ENCODE measurements at regions not wholly inside any gene's neighbourhood (a gene's known extent, or its start where the extent isn't known, plus 50 kb on each side); places are given as distances from the start of the nearest gene placed in this dataset.

DNA sequence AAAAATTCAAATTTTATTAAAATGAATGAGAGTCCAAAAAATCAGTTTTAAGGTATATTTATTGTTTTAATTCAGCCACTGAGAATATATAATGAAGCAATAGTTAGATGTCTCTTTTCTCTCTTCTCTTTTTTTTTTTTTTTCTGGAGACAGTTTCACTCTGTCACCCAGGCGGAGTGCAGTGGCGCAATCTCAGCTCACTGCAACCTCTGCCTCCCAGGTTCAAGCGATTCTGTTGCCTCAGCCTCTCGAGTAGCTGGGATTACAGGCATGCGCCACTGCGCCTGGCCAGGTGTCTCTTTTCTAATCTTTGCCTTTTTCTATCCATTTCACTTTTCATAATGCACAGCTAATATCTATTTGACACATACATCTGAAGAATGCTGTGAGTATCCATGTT lies 307.1 kb upstream of the RGS6 start:
- ATAC-seq = no peak
- Histone ChIP-seq H3K36me3 (no peaks in the 10 kb centered on the region), H3K27me3 (no peaks in the 10 kb centered on the region), H3K9me3 (no peaks in the 10 kb centered on the region), H3K4me3 (no peak overlapping the region), H3K27ac (no peak overlapping the region), H3K4me1 (no peaks in the 10 kb centered on the region)
- TF ChIP-seq POLR2A (IDR thresholded peaks at IDR 0.05) = no peak
- no peak for TF ChIP-seq CTCF (IDR thresholded peaks at IDR 0.05 in 4 of 5, conservative IDR thresholded peaks at IDR 0.05 in 1 of 5)
- intact Hi-C loops (cut with DNase I; ENCODE audit: low total_unique reads) (no loop called here), in situ Hi-C loops (cut with MboI; ENCODE audit: low sequenced_read_pairs in 4 of 4) (no loop called here)
- no peak for DNase-seq

- Histone ChIP-seq H3K4me1 (no peaks in the 10 kb centered on the region), H3K27me3 (no peaks in the 10 kb centered on the region), H3K36me3 (no peaks in the 10 kb centered on the region), H3K27ac (no peak overlapping the region), H3K9me3 (no peaks in the 10 kb centered on the region), H3K4me3 (no peak overlapping the region)
- ATAC-seq = no peak
- TF ChIP-seq POLR2A (IDR thresholded peaks at IDR 0.05) (no peak), CTCF (IDR thresholded peaks at IDR 0.05 in 4 of 5, conservative IDR thresholded peaks at IDR 0.05 in 1 of 5) (no peak)
- in situ Hi-C loops (cut with MboI; ENCODE audit: low sequenced_read_pairs in 4 of 4) = no loop called here
- intact Hi-C loops (cut with DNase I; ENCODE audit: low total_unique reads) = no loop called here
- no peak for DNase-seq
Measured at GRCh38 chr14:71625891-71626701, 306.1 kb upstream of the RGS6 start.

DNA sequence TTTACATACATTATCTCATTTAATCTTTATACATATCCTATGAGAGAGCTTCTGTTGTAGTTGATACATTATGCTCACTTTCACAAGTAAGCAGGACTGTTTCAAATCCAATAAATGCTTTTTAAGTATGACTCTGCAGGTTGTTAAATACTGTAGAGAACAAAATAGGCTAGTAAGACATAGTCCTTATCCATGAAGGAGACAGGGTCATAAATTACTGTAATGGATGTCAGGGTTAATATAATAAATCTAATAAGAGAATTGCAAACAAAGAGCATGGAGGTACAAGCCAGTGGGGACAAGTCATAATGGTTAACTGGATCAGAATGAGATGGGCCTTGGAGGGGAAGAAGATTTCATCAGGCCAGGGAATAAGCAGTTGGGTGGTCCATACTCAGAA lies 303.8 kb upstream of the RGS6 start:
- no peak for ATAC-seq
- Histone ChIP-seq H3K4me3 (no peak overlapping the region), H3K27ac (no peak overlapping the region), H3K27me3 (no peaks in the 10 kb centered on the region), H3K4me1 (no peaks in the 10 kb centered on the region), H3K9me3 (no peaks in the 10 kb centered on the region), H3K36me3 (no peaks in the 10 kb centered on the region)
- in situ Hi-C loops (cut with MboI; ENCODE audit: low sequenced_read_pairs in 4 of 4) (no loop called here), intact Hi-C loops (cut with DNase I; ENCODE audit: low total_unique reads) (no loop called here)
- TF ChIP-seq CTCF (IDR thresholded peaks at IDR 0.05 in 4 of 5, conservative IDR thresholded peaks at IDR 0.05 in 1 of 5) = no peak
- no peak for TF ChIP-seq POLR2A (IDR thresholded peaks at IDR 0.05)
- no peak for DNase-seq

DNA sequence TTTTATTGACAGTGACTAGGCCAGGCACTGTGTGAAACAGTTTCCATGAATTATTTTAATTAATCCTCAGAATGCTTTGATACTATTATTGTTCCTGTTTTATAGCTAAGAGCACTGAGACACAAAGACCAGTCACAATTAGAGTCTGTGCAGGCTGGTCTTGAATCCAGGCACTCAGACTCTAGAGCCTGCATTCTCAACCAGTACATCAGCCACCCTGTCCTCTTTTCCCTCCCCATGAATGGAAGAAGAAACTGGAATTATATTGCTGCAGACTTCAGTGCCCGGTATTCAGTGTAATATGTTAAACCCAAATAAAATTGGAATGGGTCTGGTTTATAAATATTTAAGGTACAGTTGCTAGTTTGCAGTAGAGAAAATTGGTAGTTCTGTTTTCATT lies 303.0 kb upstream of the RGS6 start:
- DNase-seq = no peak
- in situ Hi-C loops (cut with MboI; ENCODE audit: low sequenced_read_pairs in 4 of 4) (no loop called here), intact Hi-C loops (cut with DNase I; ENCODE audit: low total_unique reads) (no loop called here)
- no peaks in the 10 kb centered on the region for H3K9me3 ChIP-seq
- H3K27me3 ChIP-seq = no peaks in the 10 kb centered on the region
- ATAC-seq = no peak
- H3K4me3 ChIP-seq = no peak overlapping the region
- TF ChIP-seq POLR2A (IDR thresholded peaks at IDR 0.05) (no peak), CTCF (IDR thresholded peaks at IDR 0.05 in 4 of 5, conservative IDR thresholded peaks at IDR 0.05 in 1 of 5) (no peak)
- no peak overlapping the region for H3K27ac ChIP-seq
- no peaks in the 10 kb centered on the region for H3K36me3 ChIP-seq
- H3K4me1 ChIP-seq = no peaks in the 10 kb centered on the region

Data from gastrocnemius medialis (tissue), 4 donors.